IMR-90 (cell line): ENCODE measurements at regions not wholly inside any gene's neighbourhood (a gene's known extent, or its start where the extent isn't known, plus 50 kb on each side); places are given as distances from the start of the nearest gene placed in this dataset.

Source experiments
- FOS ChIP-seq: fragments of 150-350 bp; IDR thresholded peaks from 2 replicates; pipeline ENCODE4 v1.6.1; 2016; ENCODE audit warnings: low read depth, low read length
- MAFK ChIP-seq: IDR thresholded peaks from 2 replicates; pipeline ENCODE4 v1.6.1; 2012; ENCODE audit warnings: low read depth, low read length, improper control_type of control experiment
- MAZ ChIP-seq: IDR thresholded peaks from 2 replicates; pipeline ENCODE4 v1.6.1; 2012; ENCODE audit warnings: low read depth, mild to moderate bottlenecking, low read length, improper control_type of control experiment, moderate library complexity, borderline replicate concordance
- MXI1 ChIP-seq: IDR thresholded peaks from 2 replicates; pipeline ENCODE4 v1.6.1; 2012; ENCODE audit warnings: low read depth, mild to moderate bottlenecking, low read length, moderate library complexity, borderline replicate concordance
- POLR2A ChIP-seq: IDR thresholded peaks from 2 replicates; pipeline ENCODE4 v1.6.1; 2012; ENCODE audit warnings: mild to moderate bottlenecking, low read depth, low read length
- RAD21 ChIP-seq: IDR thresholded peaks from 2 replicates; pipeline ENCODE4 v1.6.1; 2012; ENCODE audit warnings: low read length, improper control_type of control experiment
- RFX5 ChIP-seq: IDR thresholded peaks from 2 replicates; pipeline ENCODE4 v1.8.0; 2012; ENCODE audit warnings: low read depth, mild to moderate bottlenecking, low read length, moderate library complexity
- SMC3 ChIP-seq: fragments of 150-350 bp; IDR thresholded peaks from 2 replicates; pipeline ENCODE4 v1.6.1; 2016; ENCODE audit warnings: low read depth, mild to moderate bottlenecking, antibody characterized with exemption, low read length, moderate library complexity
- TF ChIP-seq, protein P1 (sequence below): fragments of 150-350 bp; IDR thresholded peaks from 2 replicates; pipeline ENCODE4 v1.6.1; 2016; ENCODE audit warnings: low read depth, mild to moderate bottlenecking, low read length, moderate library complexity, borderline replicate concordance
- TF ChIP-seq, protein P2 (sequence below): conservative IDR thresholded peaks from 2 replicates; pipeline ENCODE4 v1.5.1; 2012; ENCODE audit warnings: mild to moderate bottlenecking, low read depth, low read length, improper control_type of control experiment
- TF ChIP-seq, protein P3 (sequence below): fragments of 150-350 bp; IDR thresholded peaks from 2 replicates; pipeline ENCODE4 v1.6.1; 2017; ENCODE audit warnings: mild to moderate bottlenecking, antibody characterized with exemption, low read length, low read depth

DNA sequence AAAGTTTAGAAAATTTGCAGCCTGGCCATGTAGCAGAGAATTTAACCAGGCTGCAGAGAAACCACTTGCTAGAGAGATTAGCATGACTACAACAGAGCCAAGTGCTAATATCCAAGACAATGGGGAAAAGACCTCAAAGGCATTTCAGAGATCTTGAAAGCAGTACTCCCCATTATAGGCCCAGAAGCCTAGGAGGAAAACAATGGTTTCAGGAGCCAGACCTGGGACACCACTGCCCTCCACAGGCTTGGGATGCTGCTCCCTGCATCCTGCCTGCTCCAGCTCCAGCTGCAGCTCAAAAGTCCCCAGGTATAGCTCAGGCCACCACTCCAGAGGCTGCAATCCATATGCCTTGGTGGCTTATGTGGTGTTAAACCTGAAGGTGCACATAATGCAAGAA lies 101.5 kb upstream of the TMEM72 start:
- TF ChIP-seq, protein P1, sequence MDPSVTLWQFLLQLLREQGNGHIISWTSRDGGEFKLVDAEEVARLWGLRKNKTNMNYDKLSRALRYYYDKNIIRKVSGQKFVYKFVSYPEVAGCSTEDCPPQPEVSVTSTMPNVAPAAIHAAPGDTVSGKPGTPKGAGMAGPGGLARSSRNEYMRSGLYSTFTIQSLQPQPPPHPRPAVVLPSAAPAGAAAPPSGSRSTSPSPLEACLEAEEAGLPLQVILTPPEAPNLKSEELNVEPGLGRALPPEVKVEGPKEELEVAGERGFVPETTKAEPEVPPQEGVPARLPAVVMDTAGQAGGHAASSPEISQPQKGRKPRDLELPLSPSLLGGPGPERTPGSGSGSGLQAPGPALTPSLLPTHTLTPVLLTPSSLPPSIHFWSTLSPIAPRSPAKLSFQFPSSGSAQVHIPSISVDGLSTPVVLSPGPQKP: no peak
- TF ChIP-seq, protein P2, sequence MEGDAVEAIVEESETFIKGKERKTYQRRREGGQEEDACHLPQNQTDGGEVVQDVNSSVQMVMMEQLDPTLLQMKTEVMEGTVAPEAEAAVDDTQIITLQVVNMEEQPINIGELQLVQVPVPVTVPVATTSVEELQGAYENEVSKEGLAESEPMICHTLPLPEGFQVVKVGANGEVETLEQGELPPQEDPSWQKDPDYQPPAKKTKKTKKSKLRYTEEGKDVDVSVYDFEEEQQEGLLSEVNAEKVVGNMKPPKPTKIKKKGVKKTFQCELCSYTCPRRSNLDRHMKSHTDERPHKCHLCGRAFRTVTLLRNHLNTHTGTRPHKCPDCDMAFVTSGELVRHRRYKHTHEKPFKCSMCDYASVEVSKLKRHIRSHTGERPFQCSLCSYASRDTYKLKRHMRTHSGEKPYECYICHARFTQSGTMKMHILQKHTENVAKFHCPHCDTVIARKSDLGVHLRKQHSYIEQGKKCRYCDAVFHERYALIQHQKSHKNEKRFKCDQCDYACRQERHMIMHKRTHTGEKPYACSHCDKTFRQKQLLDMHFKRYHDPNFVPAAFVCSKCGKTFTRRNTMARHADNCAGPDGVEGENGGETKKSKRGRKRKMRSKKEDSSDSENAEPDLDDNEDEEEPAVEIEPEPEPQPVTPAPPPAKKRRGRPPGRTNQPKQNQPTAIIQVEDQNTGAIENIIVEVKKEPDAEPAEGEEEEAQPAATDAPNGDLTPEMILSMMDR: no peak
- TF ChIP-seq FOS: no peak
- no peak for TF ChIP-seq MAFK
- no peak for TF ChIP-seq RAD21
- TF ChIP-seq POLR2A: no peak
- TF ChIP-seq, protein P3, sequence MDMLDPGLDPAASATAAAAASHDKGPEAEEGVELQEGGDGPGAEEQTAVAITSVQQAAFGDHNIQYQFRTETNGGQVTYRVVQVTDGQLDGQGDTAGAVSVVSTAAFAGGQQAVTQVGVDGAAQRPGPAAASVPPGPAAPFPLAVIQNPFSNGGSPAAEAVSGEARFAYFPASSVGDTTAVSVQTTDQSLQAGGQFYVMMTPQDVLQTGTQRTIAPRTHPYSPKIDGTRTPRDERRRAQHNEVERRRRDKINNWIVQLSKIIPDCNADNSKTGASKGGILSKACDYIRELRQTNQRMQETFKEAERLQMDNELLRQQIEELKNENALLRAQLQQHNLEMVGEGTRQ: no peak
- no peak for TF ChIP-seq MXI1
- no peak for TF ChIP-seq SMC3
- no peak for TF ChIP-seq MAZ
- TF ChIP-seq RFX5: no peak
